IMR-90 (cell line): ENCODE measurements at regions not wholly inside any gene's neighbourhood (a gene's known extent, or its start where the extent isn't known, plus 50 kb on each side); places are given as distances from the start of the nearest gene placed in this dataset.

ENCODE experiments used
- CEBPB ChIP-seq: IDR thresholded peaks from 2 replicates; pipeline ENCODE4 v1.6.1; 2012; ENCODE audit warnings: low read depth, low read length, improper control_type of control experiment
- CHD1 ChIP-seq: IDR thresholded peaks from 2 replicates; pipeline ENCODE4 v1.6.1; 2012; ENCODE audit warnings: low read depth, low read length, improper control_type of control experiment
- FOS ChIP-seq: fragments of 150-350 bp; IDR thresholded peaks from 2 replicates; pipeline ENCODE4 v1.6.1; 2016; ENCODE audit warnings: low read depth, low read length
- MAFK ChIP-seq: IDR thresholded peaks from 2 replicates; pipeline ENCODE4 v1.6.1; 2012; ENCODE audit warnings: low read depth, low read length, improper control_type of control experiment
- MAZ ChIP-seq: IDR thresholded peaks from 2 replicates; pipeline ENCODE4 v1.6.1; 2012; ENCODE audit warnings: low read depth, mild to moderate bottlenecking, low read length, improper control_type of control experiment, moderate library complexity, borderline replicate concordance
- NFE2L2 ChIP-seq: fragments of 150-350 bp; IDR thresholded peaks from 2 replicates; pipeline ENCODE4 v1.6.1; 2016; ENCODE audit warnings: low read depth, mild to moderate bottlenecking, low read length
- POLR2A ChIP-seq: IDR thresholded peaks from 2 replicates; pipeline ENCODE4 v1.6.1; 2012; ENCODE audit warnings: mild to moderate bottlenecking, low read depth, low read length
- RAD21 ChIP-seq: IDR thresholded peaks from 2 replicates; pipeline ENCODE4 v1.6.1; 2012; ENCODE audit warnings: low read length, improper control_type of control experiment
- RCOR1 ChIP-seq: IDR thresholded peaks from 2 replicates; pipeline ENCODE4 v1.6.1; 2012; ENCODE audit warnings: mild to moderate bottlenecking, low read length, improper control_type of control experiment; ENCODE audit not compliant: insufficient replicate concordance
- RFX5 ChIP-seq: IDR thresholded peaks from 2 replicates; pipeline ENCODE4 v1.8.0; 2012; ENCODE audit warnings: low read depth, mild to moderate bottlenecking, low read length, moderate library complexity
- SMC3 ChIP-seq: fragments of 150-350 bp; IDR thresholded peaks from 2 replicates; pipeline ENCODE4 v1.6.1; 2016; ENCODE audit warnings: low read depth, mild to moderate bottlenecking, antibody characterized with exemption, low read length, moderate library complexity
- USF2 ChIP-seq: fragments of 150-350 bp; IDR thresholded peaks from 2 replicates; pipeline ENCODE4 v1.6.1; 2017; ENCODE audit warnings: mild to moderate bottlenecking, antibody characterized with exemption, low read length, low read depth
- TF ChIP-seq, protein P1 (sequence below): conservative IDR thresholded peaks from 2 replicates; pipeline ENCODE4 v1.5.1; 2012; ENCODE audit warnings: mild to moderate bottlenecking, low read depth, low read length, improper control_type of control experiment

- TF ChIP-seq, protein P1, sequence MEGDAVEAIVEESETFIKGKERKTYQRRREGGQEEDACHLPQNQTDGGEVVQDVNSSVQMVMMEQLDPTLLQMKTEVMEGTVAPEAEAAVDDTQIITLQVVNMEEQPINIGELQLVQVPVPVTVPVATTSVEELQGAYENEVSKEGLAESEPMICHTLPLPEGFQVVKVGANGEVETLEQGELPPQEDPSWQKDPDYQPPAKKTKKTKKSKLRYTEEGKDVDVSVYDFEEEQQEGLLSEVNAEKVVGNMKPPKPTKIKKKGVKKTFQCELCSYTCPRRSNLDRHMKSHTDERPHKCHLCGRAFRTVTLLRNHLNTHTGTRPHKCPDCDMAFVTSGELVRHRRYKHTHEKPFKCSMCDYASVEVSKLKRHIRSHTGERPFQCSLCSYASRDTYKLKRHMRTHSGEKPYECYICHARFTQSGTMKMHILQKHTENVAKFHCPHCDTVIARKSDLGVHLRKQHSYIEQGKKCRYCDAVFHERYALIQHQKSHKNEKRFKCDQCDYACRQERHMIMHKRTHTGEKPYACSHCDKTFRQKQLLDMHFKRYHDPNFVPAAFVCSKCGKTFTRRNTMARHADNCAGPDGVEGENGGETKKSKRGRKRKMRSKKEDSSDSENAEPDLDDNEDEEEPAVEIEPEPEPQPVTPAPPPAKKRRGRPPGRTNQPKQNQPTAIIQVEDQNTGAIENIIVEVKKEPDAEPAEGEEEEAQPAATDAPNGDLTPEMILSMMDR: no peak
- TF ChIP-seq RCOR1 (no peak), POLR2A (no peak), MAFK (no peak), RFX5 (no peak), RAD21 (no peak), FOS (no peak), NFE2L2 (no peak), SMC3 (no peak), USF2 (no peak), MAZ (no peak), CHD1 (no peak), CEBPB (no peak)
Measured at GRCh38 chr20:22285555-22285954, 298.8 kb downstream of the FOXA2 start.
